ENCODE measurements at regions not wholly inside any gene's neighbourhood (a gene's known extent, or its start where the extent isn't known, plus 50 kb on each side); places are given as distances from the start of the nearest gene placed in this dataset.
"Not testable (repeated sequence)": the region's sequence is repeated elsewhere in the genome, so short reads cannot be mapped to it uniquely, and the experiment has no call there.

DNA sequence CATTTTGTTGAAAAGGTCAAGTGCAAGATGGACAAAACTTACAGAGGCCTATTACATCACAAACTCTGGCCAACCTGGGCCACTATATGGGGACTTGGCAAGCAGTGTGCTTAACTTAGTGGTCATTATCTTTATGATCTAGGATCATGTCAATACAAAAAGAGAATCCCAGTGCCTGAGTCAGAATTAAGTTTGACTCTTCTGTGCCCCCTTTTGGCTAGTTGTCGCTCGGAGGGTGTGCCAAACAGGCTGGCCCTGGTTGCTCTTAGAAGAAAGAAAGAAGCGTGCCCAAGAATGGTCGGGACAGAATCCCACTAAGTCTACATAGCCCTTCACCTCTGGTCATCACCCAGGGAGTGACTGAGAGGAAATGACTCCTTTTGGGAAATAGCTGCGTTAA is 100.1 kb downstream of the EIF4E start:
- peak; percentile 36 for DNase-seq

DNA sequence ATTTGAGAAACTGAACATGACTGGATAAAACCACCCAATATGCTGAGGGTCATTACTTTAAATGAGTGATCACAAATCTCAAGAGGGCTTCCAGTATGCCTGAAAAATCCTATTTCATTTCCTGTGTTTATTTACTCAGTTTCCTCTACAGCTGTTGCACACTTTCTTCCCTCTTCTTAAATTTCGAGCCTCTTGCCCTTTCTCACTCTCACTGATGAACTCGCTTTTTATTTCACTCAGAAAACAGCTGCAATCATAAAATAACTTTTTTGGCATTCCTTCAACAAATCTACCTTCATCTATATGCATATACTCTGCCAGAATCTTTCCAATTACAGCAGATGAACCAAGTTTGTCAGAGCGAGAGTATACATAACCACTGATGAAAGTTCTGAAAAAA is 101.3 kb downstream of the EIF4E start:
- DNase-seq, result no peak

DNA sequence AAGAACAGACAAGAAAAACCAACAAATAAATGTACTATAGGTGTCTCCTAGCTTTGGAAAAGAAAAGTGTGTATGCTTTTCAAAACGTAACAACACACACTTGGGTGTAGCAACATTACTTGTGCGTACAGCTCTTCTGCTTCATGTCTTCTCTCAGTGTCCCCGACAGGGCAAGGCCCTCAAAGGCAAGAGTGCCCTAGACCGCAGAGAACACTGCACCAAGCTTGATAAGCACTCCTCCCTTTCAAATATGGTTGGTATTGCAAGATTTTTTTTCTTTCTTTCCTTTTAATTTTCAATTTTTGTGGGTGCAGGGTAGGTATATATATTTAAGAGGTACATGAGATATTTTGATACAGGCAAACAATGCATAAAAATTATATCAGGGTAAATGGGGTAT is 106.8 kb downstream of the EIF4E start:
- DNase-seq, result no peak

DNA sequence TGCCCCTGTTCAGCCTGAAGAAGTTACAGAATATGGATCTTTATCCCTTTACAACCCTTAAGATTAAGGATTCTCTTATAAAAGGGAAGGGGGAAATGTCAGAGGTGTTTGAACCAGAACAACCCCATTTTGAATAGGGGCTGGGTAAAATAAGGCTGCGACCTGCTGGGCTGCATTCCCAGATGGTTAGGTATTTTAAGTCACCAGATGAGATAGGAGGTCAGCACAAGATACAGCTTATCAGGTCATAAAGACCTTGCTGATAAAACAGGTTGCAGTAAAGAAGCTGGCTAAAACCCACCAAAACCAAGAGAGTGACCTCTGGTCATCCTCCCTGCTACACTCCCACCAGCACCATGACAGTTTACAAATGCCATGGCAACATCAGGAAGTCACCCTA is 110.8 kb downstream of the EIF4E start:
- not testable (repeated sequence) for DNase-seq

DNA sequence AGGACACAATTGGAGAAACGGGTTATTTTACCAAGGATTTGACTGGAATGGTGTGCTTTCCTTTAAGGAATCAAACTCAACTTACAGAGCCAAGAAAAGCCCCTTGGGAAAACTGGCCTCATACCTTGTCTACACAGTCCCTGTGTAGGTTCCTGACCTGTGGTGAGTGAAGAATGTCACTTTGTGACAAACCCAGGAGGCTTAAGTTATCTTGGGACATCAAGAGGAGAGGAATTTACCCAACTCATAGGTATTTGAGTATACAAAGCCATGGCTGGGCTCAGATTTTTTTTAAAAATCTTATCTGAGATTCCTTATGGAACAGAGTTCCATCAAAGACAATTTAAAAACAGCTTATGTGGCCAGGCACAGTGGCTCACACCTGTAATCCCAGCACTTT is 112.1 kb downstream of the EIF4E start:
- DNase-seq, result no peak

DNA sequence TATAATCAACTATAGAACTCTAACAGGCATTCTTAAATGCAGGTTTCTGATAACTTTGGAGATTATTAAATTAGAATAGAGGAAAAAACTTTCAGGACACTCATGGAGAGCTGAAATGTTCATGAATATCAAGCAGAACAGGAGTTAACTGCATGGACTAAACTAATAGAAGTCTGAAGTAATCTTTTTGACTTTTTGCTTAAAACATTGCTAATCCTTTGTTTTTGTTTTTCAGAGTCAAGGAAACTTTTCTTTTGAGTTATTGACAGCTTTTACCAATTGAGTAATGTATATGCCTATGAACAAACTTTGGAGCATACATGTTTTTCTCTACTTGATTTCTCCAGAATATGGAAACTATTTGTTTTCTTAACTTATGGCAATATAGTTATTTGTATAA is 112.5 kb downstream of the EIF4E start:
- DNase-seq, result no peak

DNA sequence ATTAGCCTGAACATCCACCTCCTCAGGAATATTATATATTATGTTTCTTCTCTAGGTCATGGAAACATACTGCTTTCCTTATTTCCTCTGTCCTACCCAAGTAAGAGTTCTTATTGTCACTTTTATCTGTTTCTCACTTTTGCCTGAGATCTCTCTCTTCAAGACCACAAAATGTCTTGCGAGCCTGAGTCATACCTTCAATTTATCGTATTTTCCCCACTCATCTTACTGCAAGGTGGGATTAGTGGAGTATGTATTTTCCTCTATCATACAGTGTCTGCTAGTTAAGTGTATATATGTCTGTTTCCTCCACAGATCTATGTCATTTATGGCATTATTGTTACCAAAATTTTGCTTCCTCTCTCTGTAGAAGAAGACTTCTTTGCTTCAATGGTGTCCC is 124.5 kb downstream of the EIF4E start:
- no peak for DNase-seq

DNA sequence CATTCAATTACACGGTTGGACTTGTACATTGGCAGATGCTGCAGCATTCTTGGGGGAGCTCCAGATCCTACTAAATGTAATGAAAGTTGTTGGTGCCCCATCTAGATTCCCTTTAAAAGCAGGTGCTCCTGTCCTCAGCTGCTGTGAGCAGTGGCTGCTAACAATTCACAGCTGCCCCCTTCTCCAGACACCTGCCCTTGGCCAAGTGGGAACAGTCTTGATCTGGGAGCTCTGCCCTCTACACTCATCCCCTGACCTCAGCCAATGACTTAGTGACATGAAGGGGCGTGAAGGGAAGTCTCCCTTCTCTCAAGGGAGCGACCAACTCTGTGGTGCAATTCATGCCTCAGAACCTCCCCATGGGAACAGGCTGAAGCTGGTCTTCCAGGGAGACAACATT is 125.7 kb downstream of the EIF4E start:
- DNase-seq, result no peak

DNA sequence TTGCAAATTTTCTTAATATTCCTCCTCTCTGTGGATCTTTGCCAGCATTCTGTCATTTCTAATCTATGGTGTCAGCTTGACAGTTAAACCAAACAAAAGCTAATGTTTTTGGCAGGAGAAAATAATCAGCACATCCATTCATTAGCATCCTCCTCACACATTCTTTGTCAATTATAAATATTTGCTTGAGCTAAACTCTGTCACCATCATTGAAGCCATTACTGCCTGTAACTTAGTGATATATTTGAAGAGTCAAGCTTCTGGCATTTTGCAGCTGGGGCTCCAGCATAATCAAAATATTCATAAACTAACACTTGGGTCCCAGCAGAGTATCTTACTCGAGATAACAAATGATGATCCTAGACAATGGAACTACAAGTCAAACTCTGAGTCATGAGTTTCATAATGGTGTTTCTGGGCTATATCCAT is 126.1 kb downstream of the EIF4E start:
- no peak for DNase-seq

DNA sequence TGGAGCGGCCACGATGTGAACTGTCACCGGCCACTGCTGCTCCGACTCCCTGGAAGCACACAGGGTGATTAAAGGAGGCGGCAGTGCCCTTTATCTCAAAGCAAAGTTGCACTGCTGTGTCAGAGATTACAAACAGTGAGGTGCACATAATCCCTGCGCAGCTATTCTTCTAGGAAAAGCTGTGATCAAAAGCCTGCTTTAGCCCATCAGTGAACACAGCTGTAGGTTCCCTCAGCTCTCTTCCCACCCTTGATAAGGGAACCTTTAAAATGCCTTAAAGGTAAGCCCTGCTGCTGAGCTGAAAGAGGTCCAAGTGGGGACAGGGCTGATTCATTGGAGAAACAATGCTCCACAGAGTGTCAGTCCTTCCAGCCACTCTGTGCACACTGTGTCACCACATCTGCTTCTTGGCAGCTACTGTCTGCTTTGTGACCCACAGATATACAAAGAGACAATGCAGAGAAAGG is 127.6 kb downstream of the EIF4E start:
- no peak for DNase-seq

DNA sequence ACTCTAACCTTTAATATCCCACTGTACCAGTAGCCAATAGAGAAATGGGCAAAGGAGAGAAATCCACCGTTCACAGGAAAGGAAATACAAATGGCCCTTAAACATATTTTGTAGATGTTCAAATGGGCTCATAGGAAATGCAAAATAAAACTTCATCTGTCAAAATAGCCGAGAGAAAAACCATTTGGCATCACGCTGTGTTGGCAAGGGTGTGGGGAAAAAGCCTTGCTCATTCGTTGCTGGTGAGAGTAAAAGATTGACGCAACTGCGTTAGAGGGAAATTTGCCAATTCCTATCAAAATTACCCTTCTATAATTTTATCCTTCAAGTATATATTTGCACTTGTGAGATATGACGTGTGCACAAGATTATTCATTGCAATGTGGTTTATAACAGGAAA is 131.9 kb downstream of the EIF4E start:
- DNase-seq, result no peak

DNA sequence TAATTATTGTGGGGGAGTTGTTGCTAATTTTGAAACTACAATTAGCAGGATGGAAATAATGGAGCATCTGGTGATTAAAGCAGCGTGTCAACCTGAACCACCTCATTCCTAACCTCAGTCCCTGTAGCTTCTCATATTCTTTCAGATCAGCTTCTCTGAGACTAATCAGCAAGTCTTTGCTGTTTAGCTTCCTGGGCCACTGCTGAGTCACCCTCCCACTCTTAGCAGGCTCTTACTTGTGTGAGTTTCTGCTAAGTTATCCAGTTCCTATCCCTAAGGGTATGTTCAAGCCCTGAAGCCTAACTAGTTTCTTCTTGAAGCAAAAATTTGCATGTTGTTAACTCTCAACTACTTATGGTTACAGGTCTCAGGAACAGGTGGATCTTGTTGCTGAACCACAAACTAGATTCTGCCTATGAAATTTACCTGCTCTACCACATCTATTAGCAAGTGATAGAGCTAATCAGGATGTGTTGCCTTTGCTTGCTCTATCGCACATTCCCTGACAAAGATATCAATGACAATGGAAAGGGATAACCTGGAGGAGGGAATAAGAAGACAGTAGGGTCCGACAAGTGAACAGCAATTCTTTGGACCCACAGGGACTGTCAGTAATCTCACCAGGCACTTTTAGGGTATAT is 134.2 kb downstream of the EIF4E start:
- DNase-seq, result no peak

DNA sequence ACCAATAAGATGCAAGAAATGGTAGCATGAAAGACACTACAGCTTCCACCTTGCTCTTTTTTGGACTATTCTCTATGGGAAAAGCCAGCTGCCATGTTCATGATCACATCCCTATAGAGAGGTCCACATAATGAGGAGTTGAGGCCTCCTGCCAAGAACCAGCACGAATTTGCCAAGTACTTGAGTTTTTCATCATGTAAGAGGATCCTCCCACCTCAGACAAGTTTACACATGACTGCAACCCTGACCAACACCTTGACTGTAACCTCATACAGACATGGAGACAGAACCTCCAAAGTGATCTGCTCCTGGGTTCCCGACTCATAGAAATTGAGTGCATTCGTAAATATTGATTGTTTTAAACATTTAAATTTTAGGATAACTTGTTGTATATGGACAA is 135.2 kb upstream of the TSPAN5 start:
- DNase-seq, result no peak

DNA sequence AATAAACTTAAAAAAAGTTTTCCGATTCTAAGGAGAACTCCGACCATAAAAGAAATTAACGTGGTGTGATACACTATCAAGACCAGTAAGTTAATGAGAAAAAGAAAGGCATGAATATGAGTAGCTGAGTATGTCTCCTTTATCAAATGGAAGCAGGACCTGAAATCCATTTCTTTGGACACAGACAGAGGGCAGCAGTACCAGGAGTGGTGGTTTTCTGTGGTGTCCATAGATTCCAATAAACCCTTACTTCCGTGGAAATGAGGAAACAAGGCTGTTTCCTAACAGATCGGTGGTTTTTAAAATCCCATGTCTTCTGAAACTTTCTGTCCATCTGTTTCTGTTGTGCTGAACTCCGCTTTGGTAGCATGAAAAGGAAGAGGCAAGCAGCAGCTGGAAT is 128.5 kb upstream of the TSPAN5 start:
- no peak for DNase-seq

DNA sequence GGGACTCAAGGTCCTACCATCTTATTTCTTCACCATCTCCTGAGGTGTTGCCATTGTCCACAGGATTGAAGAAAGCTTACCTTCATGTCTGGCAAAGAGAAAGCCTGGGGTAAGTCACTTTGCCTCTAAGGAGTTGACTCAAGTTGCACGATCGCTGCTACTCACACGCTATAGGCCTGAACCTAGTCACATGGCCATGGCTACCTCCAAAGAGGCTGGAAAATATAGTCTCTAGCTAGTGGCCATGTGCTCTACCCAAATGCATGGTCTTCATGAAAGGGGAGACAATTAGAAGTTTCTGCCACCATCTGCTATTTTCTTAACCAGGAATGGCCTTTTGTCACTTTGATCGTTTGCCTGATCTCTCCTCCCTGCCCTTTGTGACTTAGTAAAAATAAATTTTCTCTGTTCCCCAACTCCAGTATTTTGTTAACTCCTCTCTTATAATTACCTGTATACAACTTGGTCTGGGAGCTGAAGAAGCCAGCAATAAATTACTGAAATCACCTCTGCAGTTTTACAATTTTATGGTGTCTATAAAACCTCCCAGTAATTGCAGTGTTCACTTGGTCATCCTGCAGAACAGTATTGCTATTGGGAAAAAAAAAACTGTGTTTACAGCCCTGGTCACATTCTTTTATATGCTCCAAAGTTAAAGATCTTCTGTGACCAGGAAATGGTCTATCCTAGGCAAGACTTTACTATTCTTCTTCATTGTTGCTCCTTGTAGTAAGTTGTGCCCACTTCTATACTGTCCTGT is 126.7 kb upstream of the TSPAN5 start:
- no peak for DNase-seq

DNA sequence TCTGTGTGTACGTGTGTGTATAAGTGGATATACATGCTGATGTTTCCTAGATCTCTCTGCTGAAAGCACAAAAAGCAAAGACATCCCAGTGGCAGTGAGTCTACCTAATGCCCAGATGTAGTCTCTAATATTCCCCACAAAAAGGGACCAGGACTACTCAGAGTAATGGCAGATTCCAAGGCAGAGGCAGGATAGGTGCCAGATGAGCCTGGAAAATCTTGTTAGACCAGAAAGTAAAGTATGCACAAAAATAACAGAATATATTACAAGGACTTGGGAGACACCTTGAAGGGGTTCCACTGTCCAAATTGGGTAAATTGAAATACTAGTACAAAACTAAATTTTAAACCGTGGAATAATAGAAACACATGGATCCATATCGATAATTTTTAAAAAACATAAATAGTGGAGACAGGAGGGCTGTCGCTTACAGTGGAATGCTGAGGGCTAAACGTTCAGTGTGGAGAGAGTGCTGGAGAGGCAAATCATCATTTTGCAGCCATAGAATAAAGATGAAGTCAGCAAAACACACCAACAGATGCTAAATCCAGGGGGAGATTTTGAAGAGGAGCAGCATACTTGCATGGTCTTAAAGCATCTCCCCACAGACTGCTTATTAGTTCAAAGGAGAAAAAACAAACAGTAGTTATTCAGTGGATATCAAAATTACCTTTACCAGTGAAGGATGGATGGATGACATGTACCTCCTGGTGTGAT is 123.4 kb upstream of the TSPAN5 start:
- no peak for DNase-seq

DNA sequence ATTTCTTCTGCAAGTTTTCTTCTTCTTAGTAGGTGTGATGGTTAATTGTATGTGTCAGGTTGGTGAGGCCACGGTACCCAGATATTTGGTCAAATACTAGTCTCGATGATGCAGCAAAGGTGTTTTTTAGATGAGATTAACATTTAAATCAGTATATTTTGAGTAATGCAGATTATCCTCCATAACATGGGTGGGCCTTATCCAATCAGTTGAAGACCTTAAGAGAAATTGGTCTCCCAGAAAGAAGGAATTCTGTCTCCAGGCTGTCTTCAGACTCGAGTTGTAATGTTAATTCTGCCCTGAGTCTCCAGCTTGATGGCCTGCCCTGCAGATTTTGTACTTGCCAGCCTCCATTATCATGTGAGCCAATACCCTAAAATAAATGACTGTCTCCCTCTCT is 122.5 kb upstream of the TSPAN5 start:
- DNase-seq, result no peak

DNA sequence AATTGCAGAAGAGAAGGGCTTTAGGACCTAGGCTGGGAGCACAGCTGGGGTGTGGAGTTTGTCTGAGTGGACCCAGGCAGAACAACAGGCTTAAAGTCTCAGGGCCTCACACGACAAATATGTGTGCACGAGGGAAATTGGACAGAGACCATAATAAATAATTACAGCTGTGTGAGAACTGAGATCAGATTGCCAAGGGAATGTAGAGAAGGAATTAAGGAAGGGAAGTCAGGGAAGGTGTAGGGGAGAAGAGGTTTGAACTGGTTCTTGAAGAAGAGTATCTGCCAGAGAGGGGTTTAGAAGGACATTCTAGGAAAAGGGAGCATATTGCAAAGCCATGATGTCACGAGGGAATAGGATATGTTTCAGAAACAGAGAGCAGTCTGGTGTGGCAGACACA is 120.7 kb upstream of the TSPAN5 start:
- DNase-seq, result no peak

DNA sequence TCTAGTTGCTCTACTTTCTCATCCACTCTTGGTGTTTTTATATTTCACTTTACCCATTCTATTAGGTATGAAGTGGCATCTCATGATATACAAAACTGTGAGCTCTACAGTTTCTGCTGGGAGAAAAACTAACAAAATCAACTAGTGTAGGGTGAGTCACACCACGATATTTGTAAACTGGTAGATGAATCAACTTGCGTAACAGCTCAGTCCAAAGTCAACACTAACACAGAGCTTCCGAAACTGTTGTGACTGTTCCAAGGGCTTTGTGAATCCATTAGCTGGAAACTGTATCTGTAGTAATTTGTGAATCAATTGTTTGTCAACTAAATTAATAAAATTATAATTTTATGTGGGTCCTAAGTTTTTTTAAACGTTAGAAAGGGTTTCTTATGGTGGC is 119.8 kb upstream of the TSPAN5 start:
- DNase-seq, result no peak

DNA sequence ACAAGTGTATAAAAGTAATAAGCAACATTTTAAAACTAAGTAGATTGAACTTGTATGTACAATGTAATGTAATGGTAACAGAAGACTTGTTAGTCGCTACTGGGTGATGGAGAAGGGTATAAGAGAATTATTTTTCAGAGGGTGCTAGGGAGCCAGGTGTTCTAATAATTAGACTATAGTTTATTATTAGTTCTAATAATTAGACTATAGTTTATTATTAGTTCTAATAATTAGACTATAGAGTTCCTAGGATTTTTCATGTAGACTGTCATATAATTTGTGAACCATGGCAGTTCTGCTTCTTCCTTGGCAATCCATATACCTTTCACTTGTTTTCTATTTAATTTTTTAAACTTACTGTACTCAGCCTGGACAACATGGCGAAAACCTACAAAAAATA is 117.3 kb upstream of the TSPAN5 start:
- no peak for DNase-seq

DNA sequence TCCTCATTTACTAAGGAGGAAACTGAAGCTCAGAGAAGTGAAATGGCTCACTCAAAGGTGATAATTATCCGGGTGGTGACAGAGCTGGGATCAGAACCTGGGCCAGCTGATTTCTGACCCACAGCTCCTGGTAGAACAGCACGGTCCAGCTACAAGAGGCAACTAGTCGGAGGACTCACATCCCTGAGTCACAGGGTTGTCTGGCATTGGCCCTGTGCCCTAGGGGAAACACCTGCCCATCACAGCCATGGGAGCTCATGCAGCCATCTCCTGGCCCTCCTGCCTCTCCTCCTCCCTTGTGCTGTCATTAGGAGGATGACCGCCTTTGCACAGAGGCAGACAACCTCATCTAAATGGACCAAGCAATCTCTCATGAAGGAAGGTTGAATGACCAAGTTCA is 115.2 kb upstream of the TSPAN5 start:
- no peak for DNase-seq

DNA sequence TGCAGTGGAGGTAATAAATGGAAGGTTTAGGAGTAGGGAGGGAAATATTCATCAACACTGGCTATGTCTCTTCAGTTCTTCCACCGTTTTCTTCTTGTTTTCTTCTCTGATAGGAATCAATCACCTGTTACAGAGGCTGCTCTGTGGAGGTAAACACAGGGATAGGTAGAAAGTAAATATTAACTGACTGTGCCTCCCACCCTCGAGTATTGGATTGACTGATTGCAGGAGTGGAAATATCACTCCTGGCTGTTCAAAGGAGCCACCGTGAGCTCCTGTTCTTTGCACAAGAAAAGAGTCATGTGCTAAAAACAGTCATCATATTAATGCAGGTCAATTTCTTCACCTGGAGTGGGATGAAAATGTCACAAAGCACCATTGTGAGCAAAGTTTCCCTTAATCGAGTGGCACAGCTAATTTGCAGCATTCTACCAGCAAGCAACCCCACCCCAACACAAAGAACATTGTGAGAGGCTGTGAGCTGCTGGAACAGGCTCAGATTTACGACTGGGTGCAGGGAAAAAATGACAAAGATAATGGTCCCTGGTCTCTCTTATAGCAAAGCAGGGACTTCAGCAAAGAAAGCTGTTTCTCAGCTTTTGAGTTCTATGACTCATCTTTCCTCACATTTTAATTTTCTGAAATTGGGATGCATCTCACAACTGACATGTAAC is 113.7 kb upstream of the TSPAN5 start:
- DNase-seq, result no peak

DNA sequence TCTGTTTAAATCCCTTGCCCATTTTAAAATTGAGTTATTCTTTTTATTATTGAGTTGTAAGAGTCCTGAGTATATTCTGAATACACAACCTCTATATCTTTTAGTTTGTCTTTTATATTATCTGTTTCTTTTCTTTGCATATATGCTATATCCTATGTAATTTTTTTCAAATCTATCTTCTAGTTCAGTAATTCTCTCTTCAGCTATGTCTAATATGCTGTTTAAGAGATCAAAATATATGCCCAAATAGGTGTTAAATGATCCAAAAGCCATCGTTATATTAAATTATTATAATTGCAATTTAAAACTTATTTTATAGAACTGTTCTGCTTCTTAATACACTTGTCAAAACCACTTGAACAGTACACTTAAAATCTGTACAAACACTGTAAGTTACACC is 107.4 kb upstream of the TSPAN5 start:
- no peak for DNase-seq

DNA sequence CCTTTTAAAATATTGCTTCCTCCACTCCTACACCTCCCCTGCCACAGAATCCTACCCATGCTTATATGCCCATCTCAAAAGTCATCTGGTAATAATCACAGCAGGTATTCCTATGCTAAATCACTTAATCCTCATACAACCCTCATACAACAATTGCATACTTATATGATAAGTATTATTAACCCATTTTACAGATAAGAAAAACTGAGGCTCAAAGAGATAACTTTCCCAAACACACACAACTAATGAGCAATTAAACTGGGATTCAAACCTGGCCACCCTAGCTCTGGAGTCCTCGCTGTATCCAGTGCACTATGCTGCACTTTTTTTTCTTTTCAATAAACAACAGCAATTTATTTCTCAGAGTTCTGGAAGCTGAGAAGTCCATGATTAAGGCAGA is 99.8 kb upstream of the TSPAN5 start:
- DNase-seq, result no peak

Data from CD4-positive, alpha-beta T cell treated with Interleukin-12 subunit alpha and Interleukin-12 subunit beta, for 1 hour (primary cell).